ENCODE measurements at regions not wholly inside any gene's neighbourhood (a gene's known extent, or its start where the extent isn't known, plus 50 kb on each side); places are given as distances from the start of the nearest gene placed in this dataset.

GRCh38 chr1:193850745-193851144 lies 664.3 kb upstream of the B3GALT2 start:
- TF ChIP-seq POLR2A (IDR thresholded peaks at IDR 0.05; ENCODE audit: low read length): no peak
- no peak for TF ChIP-seq CTCF (IDR thresholded peaks at IDR 0.05)
- no peak for TF ChIP-seq CEBPB (IDR thresholded peaks at IDR 0.05)
- TF ChIP-seq BCL3 (IDR thresholded peaks at IDR 0.05): no peak
- TF ChIP-seq RFX5 (IDR thresholded peaks at IDR 0.05): no peak
- no peak for TF ChIP-seq MYC (IDR thresholded peaks at IDR 0.05; ENCODE audit: borderline replicate concordance, low read length)

Data from A549 (cell line).